Tibial nerve (tissue), 3 donors: ENCODE measurements at regions not wholly inside any gene's neighbourhood (a gene's known extent, or its start where the extent isn't known, plus 50 kb on each side); places are given as distances from the start of the nearest gene placed in this dataset.

Source experiments
- POLR2A ChIP-seq, 2 donors: fragments of 450-650 bp; IDR thresholded peaks; one replicate each; pipeline ENCODE4 v1.6.1; 2017; ENCODE audit warnings: antibody characterized with exemption in 2 of 2, mild to moderate bottlenecking in 2 of 2, moderate library complexity in 2 of 2
- TF ChIP-seq, protein P1 (sequence below), 5 experiments: fragments of 200-600 bp in 3 of 5; fragments of 450-650 bp in 2 of 5; sonication (generic) in 3 of 5; IDR thresholded peaks; one replicate each; pipeline ENCODE4 v1.5.1; 2016 to 2019; ENCODE audit warnings: antibody characterized with exemption in 5 of 5, mild to moderate bottlenecking in 3 of 5, moderate library complexity in 2 of 5

DNA sequence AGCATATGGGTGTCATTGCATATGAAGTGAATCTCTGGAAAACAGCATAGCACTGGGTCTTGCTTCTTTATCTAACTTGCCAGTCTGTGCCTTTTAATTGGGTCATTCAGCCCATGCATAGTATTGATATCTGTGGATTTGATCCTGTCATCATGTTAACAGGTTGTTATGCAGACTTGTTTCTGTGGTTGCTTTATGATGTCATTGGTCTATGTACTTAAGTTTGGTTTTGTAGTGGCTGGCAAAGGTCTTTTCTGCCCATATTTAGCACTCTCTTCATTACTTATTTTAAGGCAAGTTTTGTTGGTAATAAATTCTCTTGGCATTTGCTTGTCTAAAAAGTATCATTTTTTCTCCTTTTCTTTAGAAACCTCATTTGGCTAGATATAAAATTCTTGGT is 221.1 kb upstream of the ITM2A start:
- no peak for TF ChIP-seq POLR2A (IDR thresholded peaks at IDR 0.05)
- TF ChIP-seq, protein P1, sequence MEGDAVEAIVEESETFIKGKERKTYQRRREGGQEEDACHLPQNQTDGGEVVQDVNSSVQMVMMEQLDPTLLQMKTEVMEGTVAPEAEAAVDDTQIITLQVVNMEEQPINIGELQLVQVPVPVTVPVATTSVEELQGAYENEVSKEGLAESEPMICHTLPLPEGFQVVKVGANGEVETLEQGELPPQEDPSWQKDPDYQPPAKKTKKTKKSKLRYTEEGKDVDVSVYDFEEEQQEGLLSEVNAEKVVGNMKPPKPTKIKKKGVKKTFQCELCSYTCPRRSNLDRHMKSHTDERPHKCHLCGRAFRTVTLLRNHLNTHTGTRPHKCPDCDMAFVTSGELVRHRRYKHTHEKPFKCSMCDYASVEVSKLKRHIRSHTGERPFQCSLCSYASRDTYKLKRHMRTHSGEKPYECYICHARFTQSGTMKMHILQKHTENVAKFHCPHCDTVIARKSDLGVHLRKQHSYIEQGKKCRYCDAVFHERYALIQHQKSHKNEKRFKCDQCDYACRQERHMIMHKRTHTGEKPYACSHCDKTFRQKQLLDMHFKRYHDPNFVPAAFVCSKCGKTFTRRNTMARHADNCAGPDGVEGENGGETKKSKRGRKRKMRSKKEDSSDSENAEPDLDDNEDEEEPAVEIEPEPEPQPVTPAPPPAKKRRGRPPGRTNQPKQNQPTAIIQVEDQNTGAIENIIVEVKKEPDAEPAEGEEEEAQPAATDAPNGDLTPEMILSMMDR (IDR thresholded peaks at IDR 0.05) = no peak
